ENCODE measurements at regions not wholly inside any gene's neighbourhood (a gene's known extent, or its start where the extent isn't known, plus 50 kb on each side); places are given as distances from the start of the nearest gene placed in this dataset.

DNA sequence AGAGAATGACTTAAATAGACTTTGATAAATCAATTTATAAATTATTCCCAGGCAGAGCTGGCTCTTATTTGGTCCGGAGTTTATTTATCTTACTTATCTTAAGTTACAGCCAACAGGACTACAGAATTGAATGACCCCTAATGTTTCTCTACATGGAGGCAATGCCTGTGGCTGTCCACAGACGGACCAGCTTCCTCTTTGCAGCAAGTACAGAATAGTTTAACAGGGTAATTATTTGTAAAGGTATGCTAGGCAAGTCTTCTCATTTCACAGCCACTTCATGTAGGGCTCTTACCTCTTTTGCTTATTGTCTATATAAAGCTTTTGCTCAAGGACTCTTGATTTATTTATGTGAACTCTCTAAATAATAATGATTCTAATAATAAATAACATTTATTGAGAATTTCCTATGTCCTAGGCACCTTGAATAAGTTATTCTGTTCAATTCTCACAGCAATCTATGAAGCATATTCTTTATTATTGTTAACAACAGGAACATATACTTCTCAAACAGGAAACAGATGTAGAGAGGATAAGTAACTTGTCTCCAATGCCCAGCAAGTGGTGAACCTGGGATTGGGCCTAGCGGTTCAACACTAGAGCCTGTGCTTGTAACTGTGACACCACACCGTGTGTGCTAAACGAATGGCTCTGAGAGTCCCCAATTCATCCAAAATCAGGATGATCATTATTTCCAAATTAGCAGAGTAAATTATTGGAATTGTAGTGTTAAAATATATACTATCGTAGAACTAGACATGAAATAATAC lies 58.8 kb upstream of the NXPH2 start:
- DNase-seq (ENCODE audit: extremely low spot score, unreplicated experiment) = no peak
- H3K27ac Mint-ChIP-seq (ENCODE audit: unreplicated experiment) = no peak overlapping the region
- H3K36me3 Mint-ChIP-seq (ENCODE audit: unreplicated experiment) = no peaks in the 10 kb centered on the region
- H3K4me1 Mint-ChIP-seq (ENCODE audit: unreplicated experiment) = no peaks in the 10 kb centered on the region
- TF ChIP-seq, protein P1, sequence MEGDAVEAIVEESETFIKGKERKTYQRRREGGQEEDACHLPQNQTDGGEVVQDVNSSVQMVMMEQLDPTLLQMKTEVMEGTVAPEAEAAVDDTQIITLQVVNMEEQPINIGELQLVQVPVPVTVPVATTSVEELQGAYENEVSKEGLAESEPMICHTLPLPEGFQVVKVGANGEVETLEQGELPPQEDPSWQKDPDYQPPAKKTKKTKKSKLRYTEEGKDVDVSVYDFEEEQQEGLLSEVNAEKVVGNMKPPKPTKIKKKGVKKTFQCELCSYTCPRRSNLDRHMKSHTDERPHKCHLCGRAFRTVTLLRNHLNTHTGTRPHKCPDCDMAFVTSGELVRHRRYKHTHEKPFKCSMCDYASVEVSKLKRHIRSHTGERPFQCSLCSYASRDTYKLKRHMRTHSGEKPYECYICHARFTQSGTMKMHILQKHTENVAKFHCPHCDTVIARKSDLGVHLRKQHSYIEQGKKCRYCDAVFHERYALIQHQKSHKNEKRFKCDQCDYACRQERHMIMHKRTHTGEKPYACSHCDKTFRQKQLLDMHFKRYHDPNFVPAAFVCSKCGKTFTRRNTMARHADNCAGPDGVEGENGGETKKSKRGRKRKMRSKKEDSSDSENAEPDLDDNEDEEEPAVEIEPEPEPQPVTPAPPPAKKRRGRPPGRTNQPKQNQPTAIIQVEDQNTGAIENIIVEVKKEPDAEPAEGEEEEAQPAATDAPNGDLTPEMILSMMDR (IDR thresholded peaks at IDR 0.05) = no peak
- no peak overlapping the region for H3K4me3 Mint-ChIP-seq (ENCODE audit: unreplicated experiment)
- H3K27me3 Mint-ChIP-seq (ENCODE audit: unreplicated experiment) = peaks cover 24% of the 10 kb centered on the region
- no peaks in the 10 kb centered on the region for H3K9me3 Mint-ChIP-seq (ENCODE audit: unreplicated experiment)

DNA sequence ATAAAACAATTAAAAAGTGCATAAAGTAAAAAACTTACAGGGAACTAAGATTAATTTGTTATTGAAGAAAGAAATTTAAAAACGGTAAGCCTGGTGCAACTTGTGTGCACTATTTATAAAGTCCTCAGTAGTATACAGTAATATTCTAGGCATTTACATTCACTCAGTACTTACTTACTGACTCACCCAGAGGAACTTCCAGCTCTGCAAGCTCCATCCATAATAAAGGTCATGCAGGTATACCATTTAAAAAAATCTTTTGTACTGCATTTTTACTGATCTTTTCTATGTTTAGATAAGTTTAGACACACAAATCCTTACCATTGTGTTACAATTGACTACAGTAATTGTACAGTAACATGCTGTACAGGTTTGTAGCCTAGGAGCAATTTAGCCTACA lies 51.5 kb upstream of the NXPH2 start:
- TF ChIP-seq, protein P1 (IDR thresholded peaks at IDR 0.05) = no peak
- H3K4me1 Mint-ChIP-seq (ENCODE audit: unreplicated experiment) = no peaks in the 10 kb centered on the region
- H3K36me3 Mint-ChIP-seq (ENCODE audit: unreplicated experiment) = no peaks in the 10 kb centered on the region
- H3K27ac Mint-ChIP-seq (ENCODE audit: unreplicated experiment) = no peak overlapping the region
- no peak overlapping the region for H3K4me3 Mint-ChIP-seq (ENCODE audit: unreplicated experiment)
- H3K27me3 Mint-ChIP-seq (ENCODE audit: unreplicated experiment) = peaks cover 30% of the 10 kb centered on the region
- no peaks in the 10 kb centered on the region for H3K9me3 Mint-ChIP-seq (ENCODE audit: unreplicated experiment)
- DNase-seq (ENCODE audit: extremely low spot score, unreplicated experiment) = no peak

DNA sequence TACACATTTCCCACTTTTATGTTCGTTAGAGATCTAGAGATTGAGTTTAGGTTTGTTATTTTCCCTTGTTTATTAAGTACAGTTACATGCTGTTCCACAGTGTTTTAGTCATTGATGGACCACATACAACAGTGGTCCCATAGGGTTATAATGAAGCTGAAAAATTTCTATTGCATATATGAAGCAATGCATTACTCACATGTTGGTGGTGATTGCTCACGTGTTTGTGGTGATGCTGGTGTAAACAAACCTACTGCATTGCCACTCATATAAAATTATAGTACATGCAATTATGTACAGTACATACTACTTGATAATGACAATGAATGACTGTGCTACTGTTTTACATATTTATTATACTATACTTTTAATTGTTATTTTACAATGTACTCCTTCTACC lies 51.0 kb upstream of the NXPH2 start:
- TF ChIP-seq, protein P1 (IDR thresholded peaks at IDR 0.05) = no peak
- H3K4me3 Mint-ChIP-seq (ENCODE audit: unreplicated experiment) = no peak overlapping the region
- H3K27me3 Mint-ChIP-seq (ENCODE audit: unreplicated experiment) = peaks cover 31% of the 10 kb centered on the region
- no peaks in the 10 kb centered on the region for H3K9me3 Mint-ChIP-seq (ENCODE audit: unreplicated experiment)
- H3K36me3 Mint-ChIP-seq (ENCODE audit: unreplicated experiment) = no peaks in the 10 kb centered on the region
- H3K4me1 Mint-ChIP-seq (ENCODE audit: unreplicated experiment) = no peaks in the 10 kb centered on the region
- no peak for DNase-seq (ENCODE audit: extremely low spot score, unreplicated experiment)
- H3K27ac Mint-ChIP-seq (ENCODE audit: unreplicated experiment) = no peak overlapping the region

DNA sequence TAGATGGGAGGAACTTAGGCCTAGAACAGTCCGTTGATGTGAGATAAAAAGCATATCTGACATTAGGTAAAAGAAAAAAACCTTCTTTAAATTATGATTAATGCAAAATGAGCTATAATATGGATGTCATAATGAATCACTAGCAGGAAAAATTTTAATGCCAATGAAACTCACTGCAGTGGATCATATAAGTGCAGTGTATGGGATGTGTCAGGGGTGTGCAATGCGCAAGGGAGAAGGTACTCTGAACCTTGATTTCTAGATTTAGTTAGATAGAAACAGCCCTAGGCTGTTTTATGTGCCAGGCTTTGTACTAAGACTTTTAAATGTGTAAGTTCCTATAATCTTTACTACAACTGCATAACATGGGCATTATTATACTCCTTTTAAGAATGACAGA lies 50.4 kb upstream of the NXPH2 start:
- Mint-ChIP-seq H3K9me3 (ENCODE audit: unreplicated experiment) (no peaks in the 10 kb centered on the region), H3K27me3 (ENCODE audit: unreplicated experiment) (peaks cover 34% of the 10 kb centered on the region), H3K27ac (ENCODE audit: unreplicated experiment) (no peak overlapping the region), H3K4me1 (ENCODE audit: unreplicated experiment) (no peaks in the 10 kb centered on the region), H3K36me3 (ENCODE audit: unreplicated experiment) (no peaks in the 10 kb centered on the region), H3K4me3 (ENCODE audit: unreplicated experiment) (no peak overlapping the region)
- TF ChIP-seq, protein P1 (IDR thresholded peaks at IDR 0.05) = no peak
- no peak for DNase-seq (ENCODE audit: extremely low spot score, unreplicated experiment)
